Smooth muscle cell (in vitro differentiated cells): ENCODE measurements at regions not wholly inside any gene's neighbourhood (a gene's known extent, or its start where the extent isn't known, plus 50 kb on each side); places are given as distances from the start of the nearest gene placed in this dataset.

Experiments used
- DNase-seq: peaks from one replicate; lab custom pipeline; 2025; ENCODE audit not compliant: unreplicated experiment; lab: John Stamatoyannopoulos, UW
- H2AFZ ChIP-seq: fragments of 200-600 bp; sonication (generic); 2 replicates; pipeline ENCODE4 v1.6.0; 2016; ENCODE audit warnings: antibody characterized with exemption, low read depth, mild to moderate bottlenecking
- H3F3A ChIP-seq: fragments of 200-600 bp; sonication (generic); 2 replicates; pipeline ENCODE4 v1.6.0; 2017; ENCODE audit warnings: antibody characterized with exemption, low read depth
- H3K27ac ChIP-seq: fragments of 200-600 bp; sonication (generic); 2 replicates; pipeline ENCODE4 v1.5.1; 2016; ENCODE audit warnings: low read depth, mild to moderate bottlenecking
- H3K27me3 ChIP-seq: fragments of 200-600 bp; sonication (generic); 2 replicates; pipeline ENCODE4 v1.6.1; 2016; ENCODE audit warnings: low read depth, mild to moderate bottlenecking
- H3K36me3 ChIP-seq: fragments of 200-600 bp; sonication (generic); 2 replicates; pipeline ENCODE4 v1.5.1; 2016; ENCODE audit warnings: low read depth
- H3K4me1 ChIP-seq: fragments of 200-600 bp; sonication (generic); 2 replicates; pipeline ENCODE4 v1.5.1; 2016; ENCODE audit warnings: low read depth
- H3K4me2 ChIP-seq: fragments of 200-600 bp; sonication (generic); 2 replicates; pipeline ENCODE4 v1.6.0; 2016; ENCODE audit warnings: mild to moderate bottlenecking
- H3K4me3 ChIP-seq: fragments of 200-600 bp; sonication (generic); 2 replicates; pipeline ENCODE4 v1.5.1; 2016; ENCODE audit warnings: mild to moderate bottlenecking
- H3K79me2 ChIP-seq: fragments of 200-600 bp; sonication (generic); 2 replicates; pipeline ENCODE4 v1.6.0; 2016; ENCODE audit warnings: low read depth, mild to moderate bottlenecking
- H3K9ac ChIP-seq: fragments of 200-600 bp; sonication (generic); 2 replicates; pipeline ENCODE4 v1.6.0; 2016; ENCODE audit warnings: low read depth
- H3K9me3 ChIP-seq: fragments of 200-600 bp; sonication (generic); replicated peaks from 2 replicates; pipeline ENCODE4 v1.5.1; 2016; ENCODE audit warnings: low read depth
- H4K20me1 ChIP-seq: fragments of 200-600 bp; sonication (generic); 2 replicates; pipeline ENCODE4 v1.6.0; 2016; ENCODE audit warnings: low read depth
- WGBS: methylation state at CpG from one replicate; pipeline ENCODE4 v1.1.7; 2016; ENCODE audit warnings: low lambda C conversion rate; 5-methylcytosine and 5-hydroxymethylcytosine counted together
- TF ChIP-seq, protein P1 (sequence below): fragments of 200-600 bp; sonication (generic); IDR thresholded peaks from 2 replicates; pipeline ENCODE4 v1.5.1; 2017; ENCODE audit warnings: borderline replicate concordance, mild to moderate bottlenecking, antibody characterized with exemption; ENCODE audit not compliant: insufficient read depth, poor library complexity, severe bottlenecking

DNA sequence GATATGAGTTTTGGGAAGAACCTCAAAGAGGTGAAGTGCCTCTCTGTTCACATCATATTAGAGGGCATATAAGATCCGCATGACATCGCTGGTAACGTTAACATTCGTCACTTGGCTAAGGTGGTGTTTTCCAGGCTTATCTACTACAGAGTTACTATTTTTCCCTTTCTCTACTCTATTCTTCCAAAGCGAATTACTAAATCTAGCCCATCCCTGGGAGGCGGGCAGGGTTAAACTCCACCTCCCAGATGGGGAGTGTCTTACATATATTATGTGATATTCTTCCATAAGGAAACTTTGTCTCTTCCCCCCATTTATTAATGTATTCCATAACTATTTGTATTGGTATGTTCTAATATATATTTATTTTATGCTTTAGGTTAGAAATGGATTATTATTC is 293.9 kb downstream of the CYRIA start:
- no peaks in the 10 kb centered on the region for H3K9me3 ChIP-seq
- H2AFZ ChIP-seq: no peak overlapping the region
- no peaks in the 10 kb centered on the region for H3K4me1 ChIP-seq
- H3F3A ChIP-seq: no peaks in the 10 kb centered on the region
- H4K20me1 ChIP-seq: no peaks in the 10 kb centered on the region
- TF ChIP-seq, protein P1, sequence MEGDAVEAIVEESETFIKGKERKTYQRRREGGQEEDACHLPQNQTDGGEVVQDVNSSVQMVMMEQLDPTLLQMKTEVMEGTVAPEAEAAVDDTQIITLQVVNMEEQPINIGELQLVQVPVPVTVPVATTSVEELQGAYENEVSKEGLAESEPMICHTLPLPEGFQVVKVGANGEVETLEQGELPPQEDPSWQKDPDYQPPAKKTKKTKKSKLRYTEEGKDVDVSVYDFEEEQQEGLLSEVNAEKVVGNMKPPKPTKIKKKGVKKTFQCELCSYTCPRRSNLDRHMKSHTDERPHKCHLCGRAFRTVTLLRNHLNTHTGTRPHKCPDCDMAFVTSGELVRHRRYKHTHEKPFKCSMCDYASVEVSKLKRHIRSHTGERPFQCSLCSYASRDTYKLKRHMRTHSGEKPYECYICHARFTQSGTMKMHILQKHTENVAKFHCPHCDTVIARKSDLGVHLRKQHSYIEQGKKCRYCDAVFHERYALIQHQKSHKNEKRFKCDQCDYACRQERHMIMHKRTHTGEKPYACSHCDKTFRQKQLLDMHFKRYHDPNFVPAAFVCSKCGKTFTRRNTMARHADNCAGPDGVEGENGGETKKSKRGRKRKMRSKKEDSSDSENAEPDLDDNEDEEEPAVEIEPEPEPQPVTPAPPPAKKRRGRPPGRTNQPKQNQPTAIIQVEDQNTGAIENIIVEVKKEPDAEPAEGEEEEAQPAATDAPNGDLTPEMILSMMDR: no peak
- DNase-seq: no peak
- 97% methylated on average over 6 of the region's 6 CpGs for WGBS
- no peaks in the 10 kb centered on the region for H3K36me3 ChIP-seq
- H3K4me2 ChIP-seq: no peak overlapping the region
- H3K9ac ChIP-seq: no peak overlapping the region
- H3K4me3 ChIP-seq: no peak overlapping the region
- H3K27ac ChIP-seq: no peak overlapping the region
- no peaks in the 10 kb centered on the region for H3K79me2 ChIP-seq
- H3K27me3 ChIP-seq: no peaks in the 10 kb centered on the region

DNA sequence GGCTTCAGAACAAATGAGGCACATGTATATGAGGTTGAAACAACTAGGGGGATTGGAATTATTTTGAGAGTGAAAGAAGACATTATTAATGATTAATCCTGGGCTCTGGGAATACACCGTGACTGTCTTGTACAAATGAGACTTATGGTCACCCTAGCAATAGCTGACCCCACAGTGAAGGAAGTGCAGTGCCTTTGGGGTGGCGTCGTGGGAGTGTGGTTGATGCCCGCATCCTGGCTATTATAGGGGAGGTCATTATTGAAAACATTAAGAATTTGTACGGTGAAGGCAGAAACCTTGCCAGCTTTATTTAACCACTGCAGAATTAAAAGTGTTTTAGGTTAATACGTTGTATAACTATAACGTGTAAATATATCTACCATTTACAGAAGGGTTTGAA is 296.7 kb downstream of the CYRIA start:
- Histone ChIP-seq H3K9me3 (no peaks in the 10 kb centered on the region), H3K4me2 (no peak overlapping the region), H2AFZ (no peak overlapping the region), H3K9ac (no peak overlapping the region), H3K27ac (no peak overlapping the region), H4K20me1 (no peaks in the 10 kb centered on the region), H3F3A (no peaks in the 10 kb centered on the region), H3K27me3 (no peaks in the 10 kb centered on the region), H3K36me3 (no peaks in the 10 kb centered on the region), H3K4me1 (no peaks in the 10 kb centered on the region), H3K4me3 (no peak overlapping the region), H3K79me2 (no peaks in the 10 kb centered on the region)
- WGBS: 93% methylated on average over 7 of the region's 7 CpGs
- TF ChIP-seq, protein P1: no peak
- DNase-seq: no peak

DNA sequence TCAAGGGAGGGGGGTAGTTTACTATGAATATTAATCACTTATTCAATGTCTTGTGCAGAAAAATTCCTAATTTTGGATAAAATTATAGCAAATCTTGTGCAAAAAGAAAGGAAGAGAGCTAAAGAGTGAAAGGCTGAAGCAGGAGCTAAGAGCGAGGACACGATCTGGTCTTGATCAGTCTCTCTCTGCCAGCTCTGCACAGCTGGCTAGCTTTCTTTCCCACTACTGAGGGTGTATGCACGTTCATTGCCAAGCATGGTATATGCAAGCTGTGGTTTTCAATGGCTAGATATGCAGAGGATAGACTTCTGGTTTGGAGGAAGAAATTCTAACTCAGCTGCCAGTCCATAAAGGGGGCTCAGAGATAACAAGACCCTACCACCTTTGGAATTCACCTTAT is 297.3 kb downstream of the CYRIA start:
- H3K79me2 ChIP-seq: no peaks in the 10 kb centered on the region
- H2AFZ ChIP-seq: no peak overlapping the region
- H3K4me2 ChIP-seq: no peak overlapping the region
- no peaks in the 10 kb centered on the region for H3K36me3 ChIP-seq
- WGBS: 78% methylated on average over 3 of the region's 3 CpGs
- TF ChIP-seq, protein P1: no peak
- no peak overlapping the region for H3K27ac ChIP-seq
- H3K27me3 ChIP-seq: no peaks in the 10 kb centered on the region
- no peaks in the 10 kb centered on the region for H3F3A ChIP-seq
- no peak for DNase-seq
- no peak overlapping the region for H3K4me3 ChIP-seq
- no peak overlapping the region for H3K9ac ChIP-seq
- no peaks in the 10 kb centered on the region for H3K9me3 ChIP-seq
- no peaks in the 10 kb centered on the region for H3K4me1 ChIP-seq
- no peaks in the 10 kb centered on the region for H4K20me1 ChIP-seq

DNA sequence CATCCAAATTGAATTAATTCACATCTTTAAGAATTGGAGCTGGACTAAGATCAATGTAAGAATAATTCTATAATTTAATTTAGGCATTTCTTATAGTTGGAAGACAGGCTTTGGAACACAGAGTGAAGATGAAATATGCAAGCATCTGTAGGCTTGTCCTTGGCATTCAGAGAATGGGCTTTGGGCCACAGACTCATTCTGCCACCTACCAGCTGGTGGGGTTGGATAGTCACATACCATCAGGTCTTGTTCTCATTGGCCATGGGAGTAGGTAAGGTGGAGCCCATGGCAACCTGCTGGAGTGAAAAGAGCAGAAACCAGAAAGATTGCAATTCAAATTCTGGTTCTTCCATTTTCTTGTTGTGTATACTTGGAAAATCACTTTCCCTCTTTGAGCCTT is 300.3 kb downstream of the CYRIA start:
- Histone ChIP-seq H3K36me3 (no peaks in the 10 kb centered on the region), H3K9ac (no peak overlapping the region), H3K9me3 (no peaks in the 10 kb centered on the region), H2AFZ (no peak overlapping the region), H3K27me3 (no peaks in the 10 kb centered on the region), H3K4me1 (no peaks in the 10 kb centered on the region), H3K27ac (no peak overlapping the region), H3K4me3 (no peak overlapping the region), H3K4me2 (no peak overlapping the region), H3K79me2 (no peaks in the 10 kb centered on the region), H3F3A (no peaks in the 10 kb centered on the region), H4K20me1 (no peaks in the 10 kb centered on the region)
- TF ChIP-seq, protein P1: no peak
- no peak for DNase-seq
